ENCODE measurements at regions not wholly inside any gene's neighbourhood (a gene's known extent, or its start where the extent isn't known, plus 50 kb on each side); places are given as distances from the start of the nearest gene placed in this dataset.

GRCh38 chr13:28568286-28568685 lies 73.4 kb upstream of the FLT1 start:
- ATAC-seq (ENCODE audit: low read depth in 2 of 2) (no peak), DNase-seq (no peak)
- Mint-ChIP-seq H3K4me1 (no peaks in the 10 kb centered on the region), H3K36me3 (no peaks in the 10 kb centered on the region), H3K9me3 (no peaks in the 10 kb centered on the region), H3K27me3 (peaks cover 0 to 6% (median 0%) of the 10 kb centered on the region in 3 donors), H3K27ac (peak overlapping the region in 1 of 6 donors; percentile 66), H3K4me3 (no peak overlapping the region)

GRCh38 chr13:28566891-28567290 lies 72.0 kb upstream of the FLT1 start:
- H3K36me3 Mint-ChIP-seq, result no peaks in the 10 kb centered on the region
- H3K27me3 Mint-ChIP-seq, result peaks cover 0 to 7% (median 0%) of the 10 kb centered on the region in 3 donors
- no peak overlapping the region for H3K4me3 Mint-ChIP-seq
- DNase-seq, result no peak
- H3K27ac Mint-ChIP-seq, result peak overlapping the region in 1 of 6 donors; percentile 6
- H3K4me1 Mint-ChIP-seq, result no peaks in the 10 kb centered on the region
- no peaks in the 10 kb centered on the region for H3K9me3 Mint-ChIP-seq
- ATAC-seq (ENCODE audit: low read depth in 2 of 2), result no peak

DNA sequence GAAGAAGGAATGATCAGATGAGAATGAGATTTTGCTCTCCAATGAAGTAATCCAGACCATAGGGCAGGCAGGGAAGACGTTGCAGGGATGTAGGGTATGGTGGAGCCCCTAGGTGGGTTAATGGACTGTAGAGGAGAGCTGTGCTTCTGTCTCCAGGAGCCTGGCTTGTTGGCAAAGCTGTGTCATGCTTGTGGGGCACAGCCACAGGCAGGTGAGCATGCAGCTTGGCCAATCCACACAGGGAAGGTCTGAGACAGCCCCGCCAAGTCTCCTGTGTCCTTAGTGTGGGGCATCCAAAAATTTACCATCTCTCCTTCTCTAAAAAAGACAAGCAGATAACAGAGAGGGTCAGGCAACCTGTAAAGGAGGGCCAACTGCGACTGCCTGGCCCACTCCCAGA lies 71.4 kb upstream of the FLT1 start:
- Mint-ChIP-seq H3K4me1 (no peaks in the 10 kb centered on the region), H3K27me3 (peaks cover 0 to 7% (median 0%) of the 10 kb centered on the region in 3 donors), H3K27ac (no peak overlapping the region), H3K4me3 (no peak overlapping the region), H3K36me3 (no peaks in the 10 kb centered on the region), H3K9me3 (no peaks in the 10 kb centered on the region)
- no peak for DNase-seq
- ATAC-seq (ENCODE audit: low read depth in 2 of 2), result no peak

GRCh38 chr13:28564030-28564429 lies 69.1 kb upstream of the FLT1 start:
- Mint-ChIP-seq H3K27me3 (peaks cover 0 to 7% (median 0%) of the 10 kb centered on the region in 3 donors), H3K27ac (peak overlapping the region in 1 of 6 donors; percentile 45), H3K4me3 (no peak overlapping the region), H3K9me3 (no peaks in the 10 kb centered on the region), H3K4me1 (no peaks in the 10 kb centered on the region), H3K36me3 (no peaks in the 10 kb centered on the region)
- no peak for ATAC-seq (ENCODE audit: low read depth in 2 of 2)
- DNase-seq, result no peak

DNA sequence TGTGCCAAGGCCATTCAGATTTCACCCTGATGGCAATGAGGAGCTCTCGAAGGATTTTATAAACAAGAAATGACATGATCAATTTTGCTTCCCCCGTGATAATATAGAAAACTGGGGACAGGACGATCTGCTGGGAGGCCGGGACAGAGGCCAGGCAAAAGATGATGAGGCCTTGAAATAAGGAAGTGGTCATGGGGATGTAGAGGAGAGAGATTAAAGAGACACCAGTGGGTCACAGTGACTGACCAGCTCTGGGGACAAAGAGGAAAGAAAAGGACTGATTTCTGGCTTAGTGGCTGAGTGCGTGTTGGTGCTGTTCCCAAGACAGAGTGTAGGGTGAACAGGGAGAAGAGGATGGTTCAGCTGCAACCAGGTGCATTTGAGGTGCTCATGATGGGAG lies 68.7 kb upstream of the FLT1 start:
- no peak for DNase-seq

DNA sequence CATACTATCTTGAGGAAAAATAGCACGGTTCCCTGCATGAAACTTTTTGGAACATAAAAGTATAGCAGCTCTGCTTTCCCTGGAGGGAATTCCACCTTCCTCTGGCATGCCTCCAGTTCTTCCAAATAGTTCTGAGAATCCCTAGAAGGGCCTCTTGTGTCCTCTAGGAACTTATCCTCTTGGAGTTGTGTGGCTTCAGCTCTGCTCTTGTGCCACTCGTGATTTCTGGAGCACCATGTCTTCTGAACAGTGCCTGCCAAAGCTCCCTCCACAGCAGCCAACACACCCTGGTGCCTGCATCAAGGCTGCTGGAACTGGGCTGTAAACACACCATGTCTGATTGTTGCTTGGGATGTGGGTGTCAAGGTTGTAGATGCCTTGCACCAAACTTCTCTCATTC lies 65.7 kb upstream of the FLT1 start:
- Mint-ChIP-seq H3K9me3 (no peaks in the 10 kb centered on the region), H3K27me3 (peaks cover 0 to 7% (median 0%) of the 10 kb centered on the region in 3 donors), H3K27ac (no peak overlapping the region), H3K36me3 (no peaks in the 10 kb centered on the region), H3K4me3 (no peak overlapping the region), H3K4me1 (no peaks in the 10 kb centered on the region)
- DNase-seq, result no peak
- no peak for ATAC-seq (ENCODE audit: low read depth in 2 of 2)

More for the DNA sequence above, 68.7 kb upstream of the FLT1 start:
- H3K4me1 Mint-ChIP-seq, result no peaks in the 10 kb centered on the region
- peaks cover 0 to 7% (median 0%) of the 10 kb centered on the region in 3 donors for H3K27me3 Mint-ChIP-seq
- H3K27ac Mint-ChIP-seq, result peak overlapping the region in 1 of 6 donors; percentile 48
- no peaks in the 10 kb centered on the region for H3K9me3 Mint-ChIP-seq
- no peak overlapping the region for H3K4me3 Mint-ChIP-seq
- no peaks in the 10 kb centered on the region for H3K36me3 Mint-ChIP-seq
- no peak for ATAC-seq (ENCODE audit: low read depth in 2 of 2)

DNA sequence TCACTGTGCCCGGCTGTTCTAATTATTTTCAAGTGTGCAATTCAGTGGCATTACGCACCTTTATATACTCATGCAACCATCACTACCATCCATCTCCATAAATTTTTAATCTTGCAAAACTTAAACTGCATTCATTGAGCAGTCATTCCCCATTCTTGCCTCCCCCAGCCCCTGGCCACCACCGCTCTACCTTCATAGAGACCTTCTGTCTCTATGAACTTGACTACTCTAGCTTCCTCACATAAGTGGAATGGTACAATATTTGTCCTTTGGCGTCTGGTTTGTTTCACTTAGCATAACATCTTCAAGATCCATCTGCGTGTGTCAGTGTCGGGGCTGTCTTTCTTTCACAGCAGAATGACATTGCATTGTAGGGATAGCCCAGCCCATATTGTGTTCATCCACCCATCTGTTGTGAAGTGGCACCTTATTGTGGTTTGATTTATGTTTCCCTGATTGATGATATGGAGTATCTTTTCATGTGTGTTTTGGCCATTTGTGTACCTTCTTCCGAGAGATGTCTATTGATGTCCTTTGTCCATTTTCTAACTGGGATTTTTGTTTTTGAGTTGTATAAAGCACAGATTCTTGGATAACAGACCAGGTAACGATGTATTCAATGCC lies 64.8 kb upstream of the FLT1 start:
- H3K27ac Mint-ChIP-seq, result peak overlapping the region in 1 of 6 donors; percentile 55
- DNase-seq (no peak), ATAC-seq (ENCODE audit: low read depth in 2 of 2) (no peak)
- H3K27me3 Mint-ChIP-seq, result peaks cover 0 to 7% (median 0%) of the 10 kb centered on the region in 3 donors
- no peaks in the 10 kb centered on the region for H3K4me1 Mint-ChIP-seq
- H3K9me3 Mint-ChIP-seq, result no peaks in the 10 kb centered on the region
- H3K36me3 Mint-ChIP-seq, result no peaks in the 10 kb centered on the region
- no peak overlapping the region for H3K4me3 Mint-ChIP-seq

GRCh38 chr13:28558567-28558966 lies 63.6 kb upstream of the FLT1 start:
- ATAC-seq (ENCODE audit: low read depth in 2 of 2), result no peak
- no peak for DNase-seq
- H3K4me3 Mint-ChIP-seq, result no peak overlapping the region
- no peaks in the 10 kb centered on the region for H3K36me3 Mint-ChIP-seq
- H3K4me1 Mint-ChIP-seq, result no peaks in the 10 kb centered on the region
- no peaks in the 10 kb centered on the region for H3K9me3 Mint-ChIP-seq
- peak overlapping the region in 1 of 6 donors; percentile 84 for H3K27ac Mint-ChIP-seq
- peaks cover 0 to 4% (median 0%) of the 10 kb centered on the region in 3 donors for H3K27me3 Mint-ChIP-seq

DNA sequence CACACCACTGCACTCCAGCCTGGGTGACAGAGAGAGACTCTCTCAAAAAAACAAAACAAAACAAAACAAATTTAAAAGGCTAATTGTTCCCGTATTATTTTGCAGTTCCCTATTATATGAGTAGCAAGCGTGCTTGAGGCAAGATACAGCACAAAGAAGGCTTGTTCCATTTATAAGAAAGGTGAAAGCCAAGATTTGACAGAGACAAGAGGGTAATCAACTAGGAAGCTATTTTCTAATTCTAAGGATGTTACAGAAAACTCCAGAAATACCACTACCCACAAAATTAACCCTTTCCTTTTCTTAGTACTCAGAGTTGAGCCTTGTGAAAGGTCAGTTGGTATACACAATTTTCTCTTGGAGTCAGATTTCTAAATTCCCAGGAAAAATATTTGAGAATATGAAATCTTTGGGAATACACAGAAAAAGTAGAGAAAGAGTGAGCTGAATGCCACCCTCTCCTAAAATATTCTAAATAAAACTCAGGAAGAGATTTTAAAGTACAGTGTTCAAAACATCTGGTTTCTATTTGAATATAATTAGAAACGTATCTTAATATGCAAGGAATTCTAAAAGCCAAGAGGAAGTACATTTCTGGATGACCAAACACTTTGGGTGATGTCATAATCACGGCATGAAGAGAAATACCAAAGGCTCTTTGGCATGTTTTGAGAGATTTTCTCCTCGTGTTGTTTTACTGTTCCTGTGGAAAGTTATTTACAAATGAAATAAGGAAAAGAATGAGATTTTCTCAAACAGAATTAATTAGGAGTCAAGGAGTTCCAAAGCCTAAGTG lies 63.0 kb upstream of the FLT1 start:
- ATAC-seq (ENCODE audit: low read depth in 2 of 2) (no peak), DNase-seq (no peak)
- H3K36me3 Mint-ChIP-seq, result no peaks in the 10 kb centered on the region
- H3K27me3 Mint-ChIP-seq, result no peaks in the 10 kb centered on the region
- H3K4me3 Mint-ChIP-seq, result no peak overlapping the region
- no peaks in the 10 kb centered on the region for H3K9me3 Mint-ChIP-seq
- H3K4me1 Mint-ChIP-seq, result no peaks in the 10 kb centered on the region
- H3K27ac Mint-ChIP-seq, result no peak overlapping the region

DNA sequence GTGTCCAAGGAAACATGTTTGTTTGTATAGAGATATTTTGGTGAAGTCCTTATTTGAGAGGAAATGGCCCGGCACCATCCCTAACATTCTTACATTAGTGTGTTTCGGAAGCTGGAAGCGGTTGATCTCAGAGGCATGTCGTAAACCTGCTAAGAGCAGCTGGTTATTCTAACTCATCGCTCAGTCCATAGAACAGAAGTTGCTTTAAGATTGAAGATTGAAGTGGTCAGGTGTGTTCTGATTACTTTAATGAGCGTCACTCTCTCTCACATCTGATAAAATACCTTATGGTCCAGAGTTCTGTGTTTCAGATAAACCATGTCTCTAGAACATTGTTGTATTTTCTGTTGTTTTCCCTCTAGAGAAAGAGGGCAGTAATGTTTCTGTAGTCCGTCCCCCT lies 60.2 kb upstream of the FLT1 start:
- Mint-ChIP-seq H3K4me1 (no peaks in the 10 kb centered on the region), H3K4me3 (no peak overlapping the region), H3K36me3 (peaks cover 0 to 3% of the 10 kb centered on the region in 2 donors), H3K9me3 (no peaks in the 10 kb centered on the region), H3K27me3 (peaks cover 0 to 4% (median 3%) of the 10 kb centered on the region in 3 donors), H3K27ac (no peak overlapping the region)
- ATAC-seq (ENCODE audit: low read depth in 2 of 2) (no peak), DNase-seq (no peak)

- ATAC-seq (ENCODE audit: low read depth in 2 of 2) (no peak), DNase-seq (no peak)
- H3K27ac Mint-ChIP-seq, result no peak overlapping the region
- peaks cover 0 to 13% of the 10 kb centered on the region in 2 donors for H3K36me3 Mint-ChIP-seq
- H3K4me3 Mint-ChIP-seq, result no peak overlapping the region
- peaks cover 4 to 15% (median 9%) of the 10 kb centered on the region in 3 donors for H3K27me3 Mint-ChIP-seq
- no peaks in the 10 kb centered on the region for H3K4me1 Mint-ChIP-seq
- no peaks in the 10 kb centered on the region for H3K9me3 Mint-ChIP-seq
Observed at GRCh38 chr13:28553971-28554370, 59.0 kb upstream of the FLT1 start.

DNA sequence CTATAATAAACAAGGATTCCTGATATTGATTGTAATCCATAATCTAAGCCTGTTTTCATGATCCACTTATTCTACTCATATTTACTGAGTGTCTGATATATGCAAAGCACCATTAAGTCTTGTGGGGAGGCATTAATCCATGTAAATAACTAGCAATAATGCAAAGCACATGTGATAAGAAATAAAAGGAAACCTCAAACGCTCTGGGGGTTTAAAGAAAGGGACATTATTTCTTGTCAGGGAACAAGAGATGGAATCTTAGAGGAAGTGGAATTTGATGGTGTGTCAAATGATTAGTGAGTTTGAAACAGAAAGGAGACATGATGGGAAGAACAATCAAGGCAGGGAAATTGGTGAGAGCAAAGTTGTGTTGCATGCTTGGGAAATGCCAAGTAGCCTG lies 57.4 kb upstream of the FLT1 start:
- no peak overlapping the region for H3K4me3 Mint-ChIP-seq
- peaks cover 0 to 4% (median 0%) of the 10 kb centered on the region in 7 donors for H3K9me3 Mint-ChIP-seq
- peaks cover 0 to 3% (median 0%) of the 10 kb centered on the region in 3 donors for H3K4me1 Mint-ChIP-seq
- no peak overlapping the region for H3K27ac Mint-ChIP-seq
- ATAC-seq (ENCODE audit: low read depth in 2 of 2) (no peak), DNase-seq (no peak)
- peaks cover 5 to 32% (median 17%) of the 10 kb centered on the region in 3 donors for H3K27me3 Mint-ChIP-seq
- peaks cover 0 to 14% of the 10 kb centered on the region in 2 donors for H3K36me3 Mint-ChIP-seq

DNA sequence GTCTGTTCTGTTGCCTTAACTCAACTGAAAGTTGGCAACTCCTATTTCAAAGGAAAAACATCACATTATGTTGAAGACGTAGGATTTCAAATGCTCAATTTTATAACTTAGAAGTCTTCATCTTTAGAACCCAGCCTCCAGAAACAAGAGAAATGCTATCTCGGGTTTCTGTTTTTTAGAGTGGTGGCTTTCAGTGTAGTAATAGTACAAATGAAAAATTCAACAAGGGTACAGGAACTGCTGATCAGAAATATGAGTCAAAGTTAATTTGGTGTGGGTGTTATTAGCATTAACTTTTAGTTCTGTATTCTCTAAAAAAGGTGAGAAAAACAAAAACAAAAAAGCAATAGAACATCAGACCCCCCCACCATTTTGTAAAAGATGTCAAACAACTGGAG lies 56.6 kb upstream of the FLT1 start:
- Mint-ChIP-seq H3K9me3 (peaks cover 0 to 4% (median 0%) of the 10 kb centered on the region in 7 donors), H3K27me3 (peaks cover 5 to 34% (median 18%) of the 10 kb centered on the region in 3 donors), H3K27ac (no peak overlapping the region), H3K4me3 (no peak overlapping the region), H3K36me3 (peaks cover 0 to 14% of the 10 kb centered on the region in 2 donors), H3K4me1 (peaks cover 0 to 3% (median 0%) of the 10 kb centered on the region in 3 donors)
- ATAC-seq (ENCODE audit: low read depth in 2 of 2) (no peak), DNase-seq (no peak)

All from naive B cell (primary cell).